ENCODE measurements at regions not wholly inside any gene's neighbourhood (a gene's known extent, or its start where the extent isn't known, plus 50 kb on each side); places are given as distances from the start of the nearest gene placed in this dataset.

DNA sequence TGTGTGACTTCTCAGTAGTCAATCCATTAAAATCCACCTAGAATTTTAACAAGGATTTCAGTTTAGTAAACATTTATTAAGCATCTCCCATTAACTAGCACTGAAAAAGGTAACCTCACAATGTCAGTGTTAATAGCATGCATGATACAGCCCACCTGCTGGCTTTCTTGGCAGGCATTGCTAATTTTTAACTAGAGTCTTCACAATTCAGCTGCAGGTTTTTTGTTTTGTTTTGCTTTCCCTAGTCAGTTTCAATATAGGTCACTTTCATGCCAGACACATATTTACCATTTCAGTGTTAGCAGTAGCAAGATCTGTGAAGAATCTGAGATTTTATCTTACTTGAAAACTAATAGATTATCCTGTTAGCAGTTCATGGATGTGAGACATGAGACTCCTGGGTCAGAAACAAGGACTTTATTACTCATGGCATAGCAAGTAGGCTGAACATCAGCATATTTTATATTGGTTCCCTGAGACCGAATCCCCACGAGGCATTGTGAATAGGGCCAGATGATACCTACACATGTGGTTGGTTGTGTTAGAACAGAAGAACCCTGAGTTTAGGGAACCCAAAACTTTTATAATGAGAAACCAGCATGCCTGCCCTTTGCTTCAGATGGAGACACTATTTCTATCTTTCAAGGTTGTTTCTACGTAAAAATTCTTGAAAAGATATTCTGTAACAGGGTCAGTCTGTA lies 198.0 kb upstream of the HTR2A start:
- TF ChIP-seq, protein P1, sequence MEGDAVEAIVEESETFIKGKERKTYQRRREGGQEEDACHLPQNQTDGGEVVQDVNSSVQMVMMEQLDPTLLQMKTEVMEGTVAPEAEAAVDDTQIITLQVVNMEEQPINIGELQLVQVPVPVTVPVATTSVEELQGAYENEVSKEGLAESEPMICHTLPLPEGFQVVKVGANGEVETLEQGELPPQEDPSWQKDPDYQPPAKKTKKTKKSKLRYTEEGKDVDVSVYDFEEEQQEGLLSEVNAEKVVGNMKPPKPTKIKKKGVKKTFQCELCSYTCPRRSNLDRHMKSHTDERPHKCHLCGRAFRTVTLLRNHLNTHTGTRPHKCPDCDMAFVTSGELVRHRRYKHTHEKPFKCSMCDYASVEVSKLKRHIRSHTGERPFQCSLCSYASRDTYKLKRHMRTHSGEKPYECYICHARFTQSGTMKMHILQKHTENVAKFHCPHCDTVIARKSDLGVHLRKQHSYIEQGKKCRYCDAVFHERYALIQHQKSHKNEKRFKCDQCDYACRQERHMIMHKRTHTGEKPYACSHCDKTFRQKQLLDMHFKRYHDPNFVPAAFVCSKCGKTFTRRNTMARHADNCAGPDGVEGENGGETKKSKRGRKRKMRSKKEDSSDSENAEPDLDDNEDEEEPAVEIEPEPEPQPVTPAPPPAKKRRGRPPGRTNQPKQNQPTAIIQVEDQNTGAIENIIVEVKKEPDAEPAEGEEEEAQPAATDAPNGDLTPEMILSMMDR (IDR thresholded peaks at IDR 0.05; ENCODE audit: low read depth, low read length), result no peak
- TF ChIP-seq POLR2A (IDR thresholded peaks at IDR 0.05; ENCODE audit: extremely low read depth, insufficient read length), result no peak
- TF ChIP-seq, protein P2, sequence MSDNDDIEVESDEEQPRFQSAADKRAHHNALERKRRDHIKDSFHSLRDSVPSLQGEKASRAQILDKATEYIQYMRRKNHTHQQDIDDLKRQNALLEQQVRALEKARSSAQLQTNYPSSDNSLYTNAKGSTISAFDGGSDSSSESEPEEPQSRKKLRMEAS (IDR thresholded peaks at IDR 0.05; ENCODE audit: low read depth, low read length), result no peak

Measured in NB4 (cell line).